GM12878 (cell line): ENCODE measurements at regions not wholly inside any gene's neighbourhood (a gene's known extent, or its start where the extent isn't known, plus 50 kb on each side); places are given as distances from the start of the nearest gene placed in this dataset.

Experiments used
- CUX1 ChIP-seq: IDR thresholded peaks from 2 replicates; pipeline ENCODE4 v1.6.1; 2012; ENCODE audit warnings: improper control_type of control experiment, low read depth, low read length; ENCODE audit not compliant: insufficient replicate concordance
- IRF3 ChIP-seq: fragments of 450-650 bp; IDR thresholded peaks from 2 replicates; pipeline ENCODE4 v1.6.1; 2014; ENCODE audit warnings: mild to moderate bottlenecking
- KDM1A ChIP-seq: fragments of 200-600 bp; sonication (generic); IDR thresholded peaks from 2 replicates; pipeline ENCODE4 v1.6.1; 2016; ENCODE audit warnings: borderline replicate concordance
- NFIC ChIP-seq: IDR thresholded peaks from 2 replicates; pipeline ENCODE4 v1.6.1; 2012; ENCODE audit warnings: low read depth, mild to moderate bottlenecking, inconsistent platforms, low read length, moderate library complexity
- PAX8 ChIP-seq: fragments of 450-650 bp; IDR thresholded peaks from 2 replicates; pipeline ENCODE4 v1.6.1; 2017; ENCODE audit warnings: mild to moderate bottlenecking, moderate library complexity

GRCh38 chr12:131622422-131622955, 88.4 kb upstream of the SFSWAP start (continued):
- TF ChIP-seq CUX1, result no peak
- no peak for TF ChIP-seq KDM1A
- TF ChIP-seq PAX8, result no peak
- no peak for TF ChIP-seq NFIC
- TF ChIP-seq IRF3, result no peak
